ENCODE measurements at regions not wholly inside any gene's neighbourhood (a gene's known extent, or its start where the extent isn't known, plus 50 kb on each side); places are given as distances from the start of the nearest gene placed in this dataset.

- peak; percentile 5 to 50 (median 29) for DNase-seq
- Histone ChIP-seq H3K9me3 (ENCODE audit: control insufficient read depth in 2 of 3, low read length in 3 of 3) (no peaks in the 10 kb centered on the region), H3K4me1 (ENCODE audit: control insufficient read depth in 2 of 2, insufficient read depth in 2 of 2, low read length in 2 of 2) (no peaks in the 10 kb centered on the region), H3K36me3 (ENCODE audit: control insufficient read depth in 2 of 3, insufficient read depth in 3 of 3, low read length in 3 of 3) (no peaks in the 10 kb centered on the region), H3K4me3 (ENCODE audit: low read length) (no peak overlapping the region), H3K27ac (ENCODE audit: low read depth, low read length) (no peak overlapping the region), H3K27me3 (ENCODE audit: control insufficient read depth in 2 of 2, insufficient read depth in 2 of 2, low read length in 2 of 2) (no peaks in the 10 kb centered on the region)
- no peak overlapping the region for H3K27ac Mint-ChIP-seq
- H3K4me1 Mint-ChIP-seq = peaks cover 0 to 4% (median 0%) of the 10 kb centered on the region in 7 donors
- no peak overlapping the region for H3K4me3 Mint-ChIP-seq
- H3K9me3 Mint-ChIP-seq = no peaks in the 10 kb centered on the region
- H3K27me3 Mint-ChIP-seq = peaks cover 18 to 42% (median 27%) of the 10 kb centered on the region in 5 donors
- ATAC-seq = peak; percentile 78
- ChIA-PET POLR2A (interaction anchor here (0.7 kb wide), 1 partner anchor 1251 kb away, joined by 3 read pairs; no protein-coding TSS in a partner anchor), CTCF (interaction anchor here (0.7 to 1.5 kb wide), 3 partner anchors 530 to 782 kb away, joined by 3 to 7 read pairs (median 3); no protein-coding TSS in a partner anchor)
- H3K36me3 Mint-ChIP-seq = no peaks in the 10 kb centered on the region
- intact Hi-C loops (cut with micrococcal nuclease) = loop anchor here (1.0 to 5.0 kb wide), 4 partner anchors 528 to 1099 kb away; no protein-coding TSS in a partner anchor
Observed at GRCh38 chr6:163956571-163957407, 542.3 kb downstream of the QKI start.

GRCh38 chr6:163955756-163956155, 541.2 kb downstream of the QKI start:
- Mint-ChIP-seq H3K4me1 (peaks cover 0 to 4% (median 0%) of the 10 kb centered on the region in 7 donors), H3K4me3 (no peak overlapping the region), H3K36me3 (no peaks in the 10 kb centered on the region), H3K27me3 (peaks cover 18 to 43% (median 35%) of the 10 kb centered on the region in 5 donors), H3K9me3 (no peaks in the 10 kb centered on the region), H3K27ac (no peak overlapping the region)
- no peaks in the 10 kb centered on the region for H3K27me3 ChIP-seq (ENCODE audit: control insufficient read depth in 2 of 2, insufficient read depth in 2 of 2, low read length in 2 of 2)
- ChIA-PET CTCF (interaction anchor here (1.5 kb wide), 1 partner anchor 529 kb away, joined by 7 read pairs; no protein-coding TSS in a partner anchor), POLR2A (no interaction called here)
- DNase-seq (no peak), ATAC-seq (no peak)
- H3K9me3 ChIP-seq (ENCODE audit: control insufficient read depth in 2 of 3, low read length in 3 of 3) = no peaks in the 10 kb centered on the region
- H3K36me3 ChIP-seq (ENCODE audit: control insufficient read depth in 2 of 3, insufficient read depth in 3 of 3, low read length in 3 of 3) = no peaks in the 10 kb centered on the region
- H3K4me1 ChIP-seq (ENCODE audit: control insufficient read depth in 2 of 2, insufficient read depth in 2 of 2, low read length in 2 of 2) = no peaks in the 10 kb centered on the region
- H3K4me3 ChIP-seq (ENCODE audit: low read length) = no peak overlapping the region
- no peak overlapping the region for H3K27ac ChIP-seq (ENCODE audit: low read depth, low read length)
- intact Hi-C loops (cut with micrococcal nuclease) = loop anchor here (1.0 to 5.0 kb wide), 4 partner anchors 527 to 1098 kb away; no protein-coding TSS in a partner anchor

- Mint-ChIP-seq H3K4me3 (peak overlapping the region in 1 of 10 donors; percentile 1), H3K9me3 (no peaks in the 10 kb centered on the region), H3K4me1 (peaks cover 0 to 4% (median 0%) of the 10 kb centered on the region in 7 donors), H3K27ac (no peak overlapping the region), H3K36me3 (no peaks in the 10 kb centered on the region), H3K27me3 (peaks cover 18 to 43% (median 33%) of the 10 kb centered on the region in 5 donors)
- Histone ChIP-seq H3K27me3 (ENCODE audit: control insufficient read depth in 2 of 2, insufficient read depth in 2 of 2, low read length in 2 of 2) (no peaks in the 10 kb centered on the region), H3K4me3 (ENCODE audit: low read length) (no peak overlapping the region), H3K36me3 (ENCODE audit: control insufficient read depth in 2 of 3, insufficient read depth in 3 of 3, low read length in 3 of 3) (no peaks in the 10 kb centered on the region), H3K4me1 (ENCODE audit: control insufficient read depth in 2 of 2, insufficient read depth in 2 of 2, low read length in 2 of 2) (no peaks in the 10 kb centered on the region), H3K27ac (ENCODE audit: low read depth, low read length) (no peak overlapping the region), H3K9me3 (ENCODE audit: control insufficient read depth in 2 of 3, low read length in 3 of 3) (no peaks in the 10 kb centered on the region)
- ChIA-PET POLR2A (no interaction called here), CTCF (no interaction called here)
- intact Hi-C loops (cut with micrococcal nuclease) = loop anchor here in 1 of 2 donors (5.0 kb wide), 1 partner anchor 1098 kb away; no protein-coding TSS in a partner anchor
- DNase-seq = no peak
- no peak for ATAC-seq
Observed at GRCh38 chr6:163955096-163955495, 540.6 kb downstream of the QKI start.

- peaks cover 18 to 46% (median 32%) of the 10 kb centered on the region in 5 donors for H3K27me3 Mint-ChIP-seq
- POLR2A ChIA-PET = no interaction called here
- no peaks in the 10 kb centered on the region for H3K9me3 ChIP-seq (ENCODE audit: control insufficient read depth in 2 of 3, low read length in 3 of 3)
- H3K36me3 ChIP-seq (ENCODE audit: control insufficient read depth in 2 of 3, insufficient read depth in 3 of 3, low read length in 3 of 3) = no peaks in the 10 kb centered on the region
- no peaks in the 10 kb centered on the region for H3K36me3 Mint-ChIP-seq
- no peaks in the 10 kb centered on the region for H3K4me1 ChIP-seq (ENCODE audit: control insufficient read depth in 2 of 2, insufficient read depth in 2 of 2, low read length in 2 of 2)
- no peaks in the 10 kb centered on the region for H3K9me3 Mint-ChIP-seq
- intact Hi-C loops (cut with micrococcal nuclease) = no loop called here
- no peaks in the 10 kb centered on the region for H3K27me3 ChIP-seq (ENCODE audit: control insufficient read depth in 2 of 2, insufficient read depth in 2 of 2, low read length in 2 of 2)
- CTCF ChIA-PET = no interaction called here
- H3K27ac ChIP-seq (ENCODE audit: low read depth, low read length) = no peak overlapping the region
- ATAC-seq (no peak), DNase-seq (no peak)
- H3K27ac Mint-ChIP-seq = no peak overlapping the region
- no peak overlapping the region for H3K4me3 Mint-ChIP-seq
- no peak overlapping the region for H3K4me3 ChIP-seq (ENCODE audit: low read length)
- H3K4me1 Mint-ChIP-seq = peaks cover 0 to 4% (median 0%) of the 10 kb centered on the region in 7 donors
Observed at GRCh38 chr6:163954088-163954775, 539.7 kb downstream of the QKI start.

GRCh38 chr6:163952005-163952404, 537.5 kb downstream of the QKI start:
- intact Hi-C loops (cut with micrococcal nuclease) = no loop called here
- Mint-ChIP-seq H3K4me3 (no peak overlapping the region), H3K36me3 (no peaks in the 10 kb centered on the region), H3K27ac (no peak overlapping the region), H3K4me1 (peaks cover 0 to 4% (median 0%) of the 10 kb centered on the region in 7 donors), H3K9me3 (peaks cover 0 to 2% (median 0%) of the 10 kb centered on the region in 11 donors), H3K27me3 (peaks cover 18 to 53% (median 32%) of the 10 kb centered on the region in 5 donors)
- H3K4me3 ChIP-seq (ENCODE audit: low read length) = no peak overlapping the region
- H3K27me3 ChIP-seq (ENCODE audit: control insufficient read depth in 2 of 2, insufficient read depth in 2 of 2, low read length in 2 of 2) = no peaks in the 10 kb centered on the region
- H3K36me3 ChIP-seq (ENCODE audit: control insufficient read depth in 2 of 3, insufficient read depth in 3 of 3, low read length in 3 of 3) = no peaks in the 10 kb centered on the region
- no peaks in the 10 kb centered on the region for H3K4me1 ChIP-seq (ENCODE audit: control insufficient read depth in 2 of 2, insufficient read depth in 2 of 2, low read length in 2 of 2)
- ChIA-PET CTCF (no interaction called here), POLR2A (no interaction called here)
- DNase-seq = no peak
- H3K9me3 ChIP-seq (ENCODE audit: control insufficient read depth in 2 of 3, low read length in 3 of 3) = no peaks in the 10 kb centered on the region
- no peak overlapping the region for H3K27ac ChIP-seq (ENCODE audit: low read depth, low read length)
- ATAC-seq = no peak

- Histone ChIP-seq H3K9me3 (ENCODE audit: control insufficient read depth in 2 of 3, low read length in 3 of 3) (no peaks in the 10 kb centered on the region), H3K4me3 (ENCODE audit: low read length) (no peak overlapping the region), H3K4me1 (ENCODE audit: control insufficient read depth in 2 of 2, insufficient read depth in 2 of 2, low read length in 2 of 2) (no peaks in the 10 kb centered on the region), H3K27ac (ENCODE audit: low read depth, low read length) (no peak overlapping the region), H3K27me3 (ENCODE audit: control insufficient read depth in 2 of 2, insufficient read depth in 2 of 2, low read length in 2 of 2) (no peaks in the 10 kb centered on the region), H3K36me3 (ENCODE audit: control insufficient read depth in 2 of 3, insufficient read depth in 3 of 3, low read length in 3 of 3) (no peaks in the 10 kb centered on the region)
- Mint-ChIP-seq H3K27me3 (peaks cover 15 to 55% (median 33%) of the 10 kb centered on the region in 5 donors), H3K36me3 (no peaks in the 10 kb centered on the region), H3K4me3 (no peak overlapping the region), H3K4me1 (no peaks in the 10 kb centered on the region), H3K27ac (no peak overlapping the region), H3K9me3 (peaks cover 0 to 2% (median 0%) of the 10 kb centered on the region in 11 donors)
- ATAC-seq = no peak
- no peak for DNase-seq
- CTCF ChIA-PET = interaction anchor here (0.6 kb wide), 1 partner anchor 175 kb away, joined by 3 read pairs; no protein-coding TSS in a partner anchor
- POLR2A ChIA-PET = no interaction called here
- intact Hi-C loops (cut with micrococcal nuclease) = no loop called here
Observed at GRCh38 chr6:163951326-163951725, 536.8 kb downstream of the QKI start.
